GM18508 (cell line): ENCODE measurements at regions not wholly inside any gene's neighbourhood (a gene's known extent, or its start where the extent isn't known, plus 50 kb on each side); places are given as distances from the start of the nearest gene placed in this dataset.

ENCODE experiments used
- ATAC-seq: cut with Tn5 transposase; IDR thresholded peaks from one replicate; pipeline ENCODE4 v1.9.1; 2021; ENCODE audit warnings: moderate number of reproducible peaks; ENCODE audit not compliant: insufficient read depth, unreplicated experiment

- ATAC-seq = no peak
These were observed 454.4 kb downstream of the GATA3 start for GRCh38 chr10:8508882-8509281.

- ATAC-seq = no peak
These were observed 456.0 kb downstream of the GATA3 start for GRCh38 chr10:8510471-8510870.

- ATAC-seq = no peak
These were observed 456.5 kb downstream of the GATA3 start for GRCh38 chr10:8511026-8511425.

DNA sequence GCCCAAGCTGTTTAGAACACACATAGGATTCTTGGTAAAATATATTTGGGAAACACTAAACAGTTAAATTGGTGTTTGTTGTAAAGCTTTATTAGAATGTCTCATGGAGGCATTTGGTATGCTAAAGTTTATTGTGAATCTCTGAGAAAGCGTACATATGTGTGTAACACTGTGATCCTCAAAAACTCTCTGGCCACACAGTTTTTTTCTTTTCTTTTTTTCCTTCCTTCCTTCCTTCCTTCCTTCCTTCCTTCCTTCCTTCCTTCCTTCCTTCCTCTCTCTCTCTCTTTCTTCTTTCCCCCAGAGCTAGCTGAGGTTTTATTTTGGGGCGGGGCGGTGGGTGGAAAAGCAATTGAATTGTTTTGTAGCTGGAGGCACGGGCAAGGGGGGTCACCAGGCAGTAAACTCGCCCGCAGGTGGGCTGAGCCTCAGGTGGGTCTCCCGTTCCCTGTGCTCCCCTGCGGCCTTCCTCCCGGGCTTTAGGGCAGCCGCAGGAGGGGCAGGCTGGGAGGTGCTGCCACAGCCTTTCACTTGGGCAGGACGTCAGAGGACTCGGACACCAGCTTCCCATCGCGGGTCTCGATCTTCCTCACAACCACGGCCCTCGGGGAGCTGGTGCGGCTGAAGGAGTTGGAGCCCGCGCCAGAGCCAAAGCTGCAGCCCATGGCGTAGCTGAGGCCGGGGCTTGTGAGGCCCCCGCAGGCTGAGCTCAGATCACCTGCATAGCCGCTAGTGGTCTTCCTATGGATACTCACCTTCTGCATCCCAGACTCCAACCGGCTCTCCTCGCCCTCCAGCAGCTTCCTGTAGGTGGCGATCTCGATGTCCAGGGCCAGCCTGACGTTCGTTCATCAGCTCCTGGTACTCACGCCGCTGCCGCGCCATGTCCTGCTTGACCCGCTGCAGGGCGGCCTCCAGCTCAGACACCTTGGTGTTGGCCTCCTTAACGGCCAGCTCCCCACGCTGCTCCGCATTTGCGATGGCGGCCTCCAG, 459.0 kb downstream of the GATA3 start:
- ATAC-seq = no peak

DNA sequence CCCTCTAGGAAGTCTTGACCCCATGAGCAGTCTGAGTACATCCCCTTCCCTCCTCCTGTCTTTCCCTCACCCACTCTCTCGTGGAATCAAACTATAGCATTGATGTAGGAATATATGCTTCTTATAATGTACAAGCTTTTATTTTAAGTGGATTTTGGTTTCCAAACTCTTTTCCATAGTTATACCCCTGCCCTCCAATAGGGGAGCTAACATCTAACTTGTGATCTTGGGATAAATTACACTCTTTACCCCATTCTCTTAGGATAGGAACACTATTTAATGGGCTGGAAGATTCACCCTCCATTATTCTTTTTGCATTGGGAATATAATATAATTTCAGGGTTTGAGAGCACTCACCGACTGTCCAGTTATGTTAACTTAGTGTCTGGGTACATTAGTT, 465.9 kb downstream of the GATA3 start:
- ATAC-seq = no peak

DNA sequence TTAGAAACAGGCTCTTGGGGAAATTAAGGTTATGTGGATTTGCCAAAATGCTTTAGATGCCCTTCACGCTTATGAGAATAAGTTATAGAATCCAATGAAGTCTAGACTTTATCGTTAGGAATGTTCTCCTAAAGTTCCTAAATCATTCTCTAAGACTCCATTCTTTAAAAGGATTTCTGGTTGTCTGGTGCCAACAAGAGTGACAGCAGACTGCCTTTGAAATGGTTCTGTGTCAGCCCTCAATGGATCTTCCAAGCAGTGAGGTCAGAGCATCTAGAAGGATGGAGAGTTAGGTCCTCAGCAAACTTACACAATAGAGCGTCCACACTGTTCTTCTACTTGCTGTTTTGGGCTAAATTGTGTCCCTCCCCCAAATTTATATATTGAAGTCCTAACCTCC, 473.3 kb downstream of the GATA3 start:
- ATAC-seq = no peak

- ATAC-seq = no peak
These were observed 476.6 kb downstream of the GATA3 start for GRCh38 chr10:8531116-8531515.

- no peak for ATAC-seq
These were observed 478.2 kb downstream of the GATA3 start for GRCh38 chr10:8532647-8533046.

DNA sequence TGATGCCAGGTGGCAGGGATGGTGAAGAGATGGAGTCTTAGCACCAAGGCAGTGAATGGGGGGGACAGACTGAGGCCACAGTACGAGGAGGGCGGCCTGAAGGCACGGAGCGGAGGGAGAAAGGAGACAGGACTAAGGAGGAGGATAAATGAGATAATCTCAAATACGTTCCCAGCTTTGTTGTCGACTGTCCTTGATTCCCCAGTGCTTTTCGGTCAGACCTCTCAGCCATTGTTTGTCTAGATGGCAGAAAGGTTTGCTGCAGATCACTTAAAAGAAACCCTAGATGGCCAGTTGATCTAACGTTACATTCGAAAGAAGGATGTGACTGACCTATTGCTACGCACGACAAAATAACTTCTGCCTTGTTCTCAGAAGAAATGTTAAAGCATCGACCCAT, 479.0 kb downstream of the GATA3 start:
- no peak for ATAC-seq

GRCh38 chr10:8534096-8534495, 479.6 kb downstream of the GATA3 start:
- ATAC-seq = no peak

DNA sequence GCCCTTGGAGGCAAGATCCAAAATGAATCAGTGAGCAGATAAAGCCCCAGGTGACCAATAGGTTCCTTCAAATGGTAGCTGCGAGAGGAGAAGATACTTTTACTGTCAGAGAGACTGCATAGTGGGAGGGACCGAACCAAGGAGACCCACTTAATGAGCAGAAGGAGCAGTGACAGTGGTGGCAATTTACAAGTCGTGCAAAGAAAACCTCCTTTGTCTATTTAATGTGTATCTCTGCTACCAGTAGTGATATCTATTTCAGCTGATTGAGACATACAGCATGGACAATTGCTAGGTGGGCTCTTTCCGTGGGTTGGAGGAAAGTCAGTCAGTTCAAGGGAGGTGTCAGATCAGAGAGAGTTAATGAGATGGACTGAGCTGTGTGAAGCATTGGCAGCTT, 480.4 kb downstream of the GATA3 start:
- no peak for ATAC-seq

GRCh38 chr10:8539056-8539455, 484.6 kb downstream of the GATA3 start:
- no peak for ATAC-seq

DNA sequence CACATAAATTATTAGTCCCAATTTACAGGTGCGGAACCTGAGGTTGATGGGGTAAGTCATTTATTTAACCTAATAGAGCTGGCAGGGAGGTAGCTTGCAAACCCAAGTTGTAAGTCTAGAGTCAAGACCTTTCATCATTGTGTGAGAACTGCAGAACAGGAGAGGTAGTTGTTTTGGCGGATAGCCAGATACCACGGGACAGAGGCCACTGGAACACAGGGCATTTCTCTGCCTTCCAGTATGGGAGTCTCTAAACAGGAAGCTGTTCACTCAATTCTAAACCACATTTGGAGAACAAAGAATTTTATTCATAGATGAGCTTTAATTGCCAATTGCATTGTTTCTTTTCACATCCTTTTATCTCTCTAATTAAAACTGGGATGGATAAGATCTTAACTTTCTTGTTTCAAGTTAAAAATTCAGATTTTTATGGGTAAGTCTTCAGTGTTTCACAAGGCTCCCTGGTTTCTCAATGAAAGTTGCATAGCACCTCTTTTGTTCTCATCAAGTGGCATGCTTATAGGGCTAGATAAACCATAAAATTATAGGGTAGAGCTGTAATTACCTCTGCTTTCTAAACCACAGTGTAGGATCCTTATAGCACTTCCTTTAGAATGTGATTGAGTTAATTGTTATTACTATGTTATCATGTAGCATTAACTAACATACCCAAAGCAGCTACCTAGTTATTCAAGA, 489.0 kb downstream of the GATA3 start:
- ATAC-seq = no peak

GRCh38 chr10:8544057-8544380, 489.5 kb downstream of the GATA3 start:
- ATAC-seq = no peak

GRCh38 chr10:8544500-8544899, 490.0 kb downstream of the GATA3 start:
- ATAC-seq = no peak

DNA sequence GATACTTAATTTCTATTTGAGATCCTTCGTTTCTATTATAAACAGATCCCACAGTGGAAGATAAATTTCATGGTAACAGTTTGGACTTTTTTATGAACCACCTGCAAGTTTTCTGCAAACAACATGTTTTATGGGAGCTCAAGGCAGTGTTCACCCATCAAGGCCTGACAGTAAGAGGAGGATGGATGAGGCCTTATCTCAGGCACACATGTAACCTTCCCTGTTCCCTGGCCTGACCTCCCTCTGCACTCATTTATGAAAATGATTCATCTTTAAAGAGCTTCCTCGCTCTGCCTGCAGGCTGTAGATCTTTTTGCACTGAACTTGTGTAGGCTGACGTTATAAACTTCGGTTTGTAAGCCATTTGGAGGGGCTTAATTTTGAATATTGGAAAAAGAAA, 500.1 kb downstream of the GATA3 start:
- no peak for ATAC-seq

GRCh38 chr10:8556321-8556720, 501.8 kb downstream of the GATA3 start:
- ATAC-seq = no peak

- ATAC-seq = no peak
These were observed 509.0 kb downstream of the GATA3 start for GRCh38 chr10:8563478-8563877.

DNA sequence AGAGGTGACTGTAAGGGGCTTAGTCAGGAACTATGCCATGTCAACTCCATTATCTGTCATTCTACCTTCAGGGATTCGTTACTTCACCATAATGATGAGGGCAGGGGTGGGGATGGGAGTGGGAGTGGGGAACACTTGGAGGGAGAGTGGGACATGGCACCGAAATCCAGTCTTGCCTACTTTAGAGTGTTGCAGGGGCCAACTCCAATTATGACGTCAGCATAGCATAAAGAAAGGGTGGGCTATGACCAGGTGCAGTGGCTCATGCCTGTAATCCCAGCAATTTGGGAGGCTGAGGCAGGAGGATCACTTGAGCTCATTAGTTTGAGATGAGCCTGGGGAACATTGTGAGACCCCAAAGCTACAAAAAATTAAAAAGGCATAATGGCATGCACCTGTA, 512.2 kb downstream of the GATA3 start:
- no peak for ATAC-seq

- ATAC-seq = no peak
These were observed 513.9 kb downstream of the GATA3 start for GRCh38 chr10:8568401-8568800.

DNA sequence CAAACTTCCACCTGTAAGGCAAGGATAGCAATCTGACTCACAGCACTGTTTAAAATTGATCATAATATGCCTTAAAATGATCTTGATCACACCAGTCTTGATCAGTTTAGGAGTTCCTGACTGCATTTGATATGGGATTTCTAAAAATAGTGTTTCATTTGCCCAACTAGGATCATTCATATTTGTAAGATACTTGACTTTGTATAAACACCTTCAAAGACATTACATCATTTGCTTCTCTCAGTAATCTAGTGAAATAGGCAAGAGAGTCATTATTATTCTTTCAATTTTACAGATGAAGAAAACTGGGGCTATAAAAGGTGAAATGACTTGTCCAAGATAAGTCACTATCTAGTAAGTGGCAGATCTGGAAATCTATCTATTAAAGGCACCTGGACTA, 521.1 kb downstream of the GATA3 start:
- ATAC-seq = no peak

DNA sequence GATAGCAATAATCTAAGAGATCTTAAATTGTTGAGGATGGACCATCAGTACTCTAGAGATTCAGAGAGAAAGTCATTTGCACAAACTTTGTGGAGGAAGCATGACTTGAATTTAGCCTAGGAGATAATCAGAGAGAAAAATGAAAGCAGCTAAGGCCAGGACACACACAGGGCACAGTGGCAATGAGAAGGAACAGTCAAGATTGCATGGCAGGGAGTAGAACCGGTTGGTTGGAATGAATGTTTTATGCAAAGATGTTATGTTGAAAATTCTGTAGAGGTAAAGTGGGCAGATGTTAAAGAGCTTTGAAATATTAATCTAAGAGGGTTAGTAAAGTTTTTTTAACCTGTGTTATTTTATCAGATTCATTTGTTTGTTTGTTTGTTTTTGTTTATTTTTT, 521.8 kb downstream of the GATA3 start:
- no peak for ATAC-seq
